HCT116 (cell line): ENCODE measurements at regions not wholly inside any gene's neighbourhood (a gene's known extent, or its start where the extent isn't known, plus 50 kb on each side); places are given as distances from the start of the nearest gene placed in this dataset.

Experiments
- ATAC-seq: fragments of 200-7000 bp; cut with Tn5 transposase; 2 replicates; pipeline ENCODE4 v1.9.1; 2020; ENCODE audit warnings: mild to moderate bottlenecking, moderate library complexity
- BruUV-seq: library from RNA; stranded (reverse); fragments of 400-500 nt; replicated peaks from 2 replicates; lab custom pipeline; 2021; lab: Mats Ljungman, UMichigan
- CTCF ChIA-PET: fragments of 300-600 bp; sonication (Branson Sonifier 250); formaldehyde crosslinking; loops from one replicate; lab custom pipeline; 2021; ENCODE audit warnings: antibody characterized with exemption; lab: Charles Lee
- POLR2A ChIA-PET: fragments of 300-600, 350-600 bp; sonication (Branson Sonifier 250); formaldehyde crosslinking; loops from one replicate; lab custom pipeline; 2021; ENCODE audit warnings: antibody characterized with exemption; lab: Charles Lee
- RAD21 ChIA-PET, 2 experiments: fragments of 300-600 bp; sonication (Branson Sonifier 250); formaldehyde crosslinking; loops; one replicate each; lab custom pipeline; 2023; ENCODE audit warnings: low total read pairs in 2 of 2; ENCODE audit not compliant: uncharacterized antibody in 2 of 2, unreplicated experiment in 2 of 2, low non-redundant PET in 1 of 2; lab: Charles Lee
- DNase-seq: peaks from one replicate; pipeline ENCODE4 v3.0.0-alpha.2; 2010; ENCODE audit warnings: low read depth, low spot score
- H2AFZ ChIP-seq: fragments of 200-600 bp; shearing (Covaris generic), sonication (generic); 2 replicates; pipeline ENCODE4 v1.6.1; 2017; ENCODE audit warnings: low read depth, mixed run types, mixed read lengths, antibody characterized with exemption, low read length; ENCODE audit not compliant: poor library complexity, severe bottlenecking
- H3K27ac ChIP-seq: 2 replicates; pipeline ENCODE4 v1.5.1; 2012; ENCODE audit warnings: low read depth, low read length
- H3K27me3 ChIP-seq: fragments of 200-600 bp; sonication (generic); 2 replicates; pipeline ENCODE4 v1.6.1; 2016; ENCODE audit warnings: mixed run types, low read length, mixed read lengths; ENCODE audit not compliant: insufficient read depth
- H3K36me3 ChIP-seq, 2 experiments: fragments of 200-500 bp in 1 of 2; fragments of 200-600 bp in 1 of 2; sonication (Bioruptor generic) in 1 of 2; sonication (generic) in 1 of 2; 2 replicates each; pipeline versions ENCODE4 v1.5.1 to v1.6.1; 2014 to 2016; ENCODE audit warnings: low read length in 2 of 2, inconsistent platforms in 1 of 2, mixed read lengths in 1 of 2, mixed run types in 1 of 2; ENCODE audit not compliant: insufficient read depth in 2 of 2, control insufficient read depth in 1 of 2
- H3K4me1 ChIP-seq, 2 experiments: fragments of 200-600 bp in 1 of 2; sonication (generic) in 1 of 2; 2 replicates each; pipeline versions ENCODE4 v1.5.1 to v1.6.1; 2012 to 2017; ENCODE audit warnings: low read length in 2 of 2, inconsistent platforms in 1 of 2, mild to moderate bottlenecking in 1 of 2, mixed read lengths in 1 of 2, mixed run types in 1 of 2, moderate library complexity in 1 of 2; ENCODE audit not compliant: insufficient read depth in 2 of 2, control insufficient read depth in 1 of 2
- H3K4me2 ChIP-seq: fragments of 200-600 bp; sonication (generic); 2 replicates; pipeline ENCODE4 v1.6.1; 2017; ENCODE audit warnings: mixed run types, low read length, mixed read lengths
- H3K4me3 ChIP-seq, 2 experiments: fragments of 200-600 bp in 1 of 2; sonication (generic) in 1 of 2; replicated peaks in 1 of 2; 2 replicates each; pipeline ENCODE4 v1.5.1; 2011 to 2016; ENCODE audit warnings: low read length in 2 of 2, control low read depth in 1 of 2, low read depth in 1 of 2, mild to moderate bottlenecking in 1 of 2, mixed read lengths in 1 of 2, mixed run types in 1 of 2
- H3K79me2 ChIP-seq: fragments of 200-600 bp; sonication (generic); 2 replicates; pipeline ENCODE4 v1.6.1; 2017; ENCODE audit warnings: mild to moderate bottlenecking, mixed run types, low read length, moderate library complexity, mixed read lengths; ENCODE audit not compliant: insufficient read depth
- H3K9ac ChIP-seq: fragments of 200-600 bp; sonication (generic); 2 replicates; pipeline ENCODE4 v1.6.1; 2016; ENCODE audit warnings: low read length, mixed read lengths
- H3K9me2 ChIP-seq: fragments of 200-600 bp; sonication (generic), shearing (Covaris generic); 2 replicates; pipeline ENCODE4 v1.6.1; 2017; ENCODE audit warnings: mixed run types, mild to moderate bottlenecking, moderate library complexity; ENCODE audit not compliant: insufficient read depth
- H3K9me3 ChIP-seq, 2 experiments: fragments of 200-500 bp in 1 of 2; fragments of 200-600 bp in 1 of 2; sonication (Bioruptor generic) in 1 of 2; sonication (generic) in 1 of 2; 2 replicates each; pipeline ENCODE4 v1.6.1; 2014 to 2017; ENCODE audit warnings: low read length in 2 of 2, mixed read lengths in 2 of 2, inconsistent platforms in 1 of 2, low read depth in 1 of 2, mild to moderate bottlenecking in 1 of 2, mixed run types in 1 of 2, moderate library complexity in 1 of 2; ENCODE audit not compliant: control insufficient read depth in 1 of 2, insufficient read depth in 1 of 2
- H4K20me1 ChIP-seq: fragments of 200-600 bp; sonication (generic), shearing (Covaris generic); 2 replicates; pipeline ENCODE4 v1.6.1; 2017; ENCODE audit warnings: mixed run types, mild to moderate bottlenecking, moderate library complexity; ENCODE audit not compliant: insufficient read depth
- CBX3 ChIP-seq: IDR thresholded peaks from 2 replicates; pipeline ENCODE4 v1.6.1; 2012; ENCODE audit warnings: low read depth
- CEBPB ChIP-seq: IDR thresholded peaks from 2 replicates; pipeline ENCODE4 v1.6.1; 2012; ENCODE audit warnings: low read depth
- EGR1 ChIP-seq: IDR thresholded peaks from 2 replicates; pipeline ENCODE4 v1.6.1; 2012; ENCODE audit warnings: low read depth
- EZH2 ChIP-seq: fragments of 200-600 bp; sonication (generic); IDR thresholded peaks from 2 replicates; pipeline ENCODE4 v1.6.1; 2017; ENCODE audit warnings: antibody characterized with exemption, mixed run types
- EZH2phosphoT487 ChIP-seq: fragments of 200-600 bp; IDR thresholded peaks from 2 replicates; pipeline ENCODE4 v1.6.1; 2018; ENCODE audit warnings: antibody characterized with exemption, borderline replicate concordance
- FOSL1 ChIP-seq: IDR thresholded peaks from 2 replicates; pipeline ENCODE4 v1.6.1; 2012; ENCODE audit warnings: low read depth
- JUND ChIP-seq: IDR thresholded peaks from 2 replicates; pipeline ENCODE4 v1.6.1; 2012
- POLR2A ChIP-seq: IDR thresholded peaks from 2 replicates; pipeline ENCODE4 v1.7.0; 2011; ENCODE audit warnings: borderline replicate concordance; ENCODE audit not compliant: insufficient read depth, insufficient read length; ENCODE audit errors: extremely low read depth
- POLR2AphosphoS5 ChIP-seq: IDR thresholded peaks from 2 replicates; pipeline ENCODE4 v1.6.1; 2011; ENCODE audit warnings: mild to moderate bottlenecking, low read depth, low read length, moderate library complexity
- RAD21 ChIP-seq: IDR thresholded peaks from 2 replicates; pipeline ENCODE4 v1.6.1; 2012; ENCODE audit warnings: low read depth, mild to moderate bottlenecking
- REST ChIP-seq: IDR thresholded peaks from 2 replicates; pipeline ENCODE4 v1.6.1; 2012; ENCODE audit warnings: low read depth
- SIN3A ChIP-seq: IDR thresholded peaks from 2 replicates; pipeline ENCODE4 v1.6.1; 2012; ENCODE audit warnings: low read depth
- SRF ChIP-seq: IDR thresholded peaks from 2 replicates; pipeline ENCODE4 v1.6.1; 2012; ENCODE audit warnings: low read depth
- YY1 ChIP-seq: IDR thresholded peaks from 2 replicates; pipeline ENCODE4 v1.6.1; 2011; ENCODE audit warnings: low read length, low read depth, moderate library complexity, mild to moderate bottlenecking; ENCODE audit not compliant: insufficient replicate concordance; ENCODE audit errors: extremely low read depth
- intact Hi-C: fragments of 100-400 bp; cut with micrococcal nuclease; formaldehyde crosslinking; loops from 2 replicates; pipeline ENCODE4 v1.10.0; 2022

- Histone ChIP-seq H3K4me1 (no peaks in the 10 kb centered on the region), H2AFZ (no peak overlapping the region), H3K9ac (no peak overlapping the region), H3K79me2 (no peaks in the 10 kb centered on the region), H3K4me2 (no peak overlapping the region), H3K4me3 (no peak overlapping the region), H3K27me3 (no peaks in the 10 kb centered on the region), H4K20me1 (no peaks in the 10 kb centered on the region), H3K27ac (no peak overlapping the region), H3K36me3 (no peaks in the 10 kb centered on the region), H3K9me3 (no peaks in the 10 kb centered on the region)
- ATAC-seq (no peak), DNase-seq (no peak)
- ChIA-PET CTCF (no interaction called here), RAD21 (no interaction called here)
- intact Hi-C loops = no loop called here
- no TSS peak for BruUV-seq
- TF ChIP-seq POLR2A (no peak), SRF (no peak), CBX3 (no peak), POLR2AphosphoS5 (no peak), CEBPB (no peak), JUND (no peak), EZH2phosphoT487 (no peak), SIN3A (no peak), YY1 (no peak), EZH2 (no peak), EGR1 (no peak), REST (no peak), RAD21 (no peak), FOSL1 (no peak)
- TF ChIP-seq, all 23 proteins: peak for 0
- H3K9me2 ChIP-seq = no peaks in the 10 kb centered on the region
- POLR2A ChIA-PET = no interaction called here
These were observed 209.0 kb downstream of the MC4R start for GRCh38 chr18:60163622-60164021.
